Renal cortical epithelial cell (primary cell): ENCODE measurements at regions not wholly inside any gene's neighbourhood (a gene's known extent, or its start where the extent isn't known, plus 50 kb on each side); places are given as distances from the start of the nearest gene placed in this dataset.
"Not testable (repeated sequence)": the region's sequence is repeated elsewhere in the genome, so short reads cannot be mapped to it uniquely, and the experiment has no call there.

Experiments used
- DNase-seq: peaks from one replicate; pipeline ENCODE4 v3.0.0-alpha.2; 2011; ENCODE audit warnings: low read depth

DNA sequence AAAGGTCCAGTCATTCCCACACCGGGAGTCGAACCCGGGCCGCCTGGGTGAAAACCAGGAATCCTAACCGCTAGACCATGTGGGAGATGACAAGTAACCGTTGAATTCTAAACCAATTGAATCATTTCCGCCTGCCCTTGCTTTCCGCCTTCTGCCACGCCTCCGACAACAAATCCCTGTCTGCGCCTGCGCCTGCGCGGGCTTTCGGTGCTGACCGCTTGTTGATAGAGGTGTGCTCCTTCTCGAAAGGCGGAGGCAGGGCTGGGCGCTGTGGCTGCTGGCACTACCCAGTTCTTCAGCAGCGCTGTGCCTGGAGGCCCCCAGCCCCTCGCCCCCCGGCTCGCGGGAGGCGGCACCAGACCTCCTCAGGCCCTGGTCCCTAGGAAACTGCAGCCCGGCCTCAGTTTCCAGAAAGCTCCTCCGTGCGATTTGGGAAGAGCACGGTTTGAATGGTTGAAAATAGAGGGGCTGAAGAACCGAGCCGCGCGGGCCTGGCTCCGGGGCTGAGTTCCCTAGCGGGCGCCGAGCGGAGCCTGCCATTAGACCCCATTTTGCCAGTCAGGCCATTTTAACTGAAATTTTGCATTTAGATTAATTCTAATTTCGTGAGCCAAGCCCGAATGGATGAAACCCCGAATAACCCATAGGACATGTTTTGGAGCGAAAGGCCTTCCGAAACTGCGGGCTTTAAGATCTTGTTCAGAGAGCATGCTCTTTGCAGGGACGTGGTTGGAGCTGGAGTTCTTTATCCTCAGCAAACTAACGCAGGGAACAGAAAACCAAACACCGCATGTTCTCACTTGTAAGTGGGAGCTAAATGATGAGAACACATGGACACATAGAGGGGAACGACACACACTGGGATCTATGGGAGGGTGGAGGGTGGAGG, 219.3 kb upstream of the ATP10A start:
- peak; percentile 91 for DNase-seq

DNA sequence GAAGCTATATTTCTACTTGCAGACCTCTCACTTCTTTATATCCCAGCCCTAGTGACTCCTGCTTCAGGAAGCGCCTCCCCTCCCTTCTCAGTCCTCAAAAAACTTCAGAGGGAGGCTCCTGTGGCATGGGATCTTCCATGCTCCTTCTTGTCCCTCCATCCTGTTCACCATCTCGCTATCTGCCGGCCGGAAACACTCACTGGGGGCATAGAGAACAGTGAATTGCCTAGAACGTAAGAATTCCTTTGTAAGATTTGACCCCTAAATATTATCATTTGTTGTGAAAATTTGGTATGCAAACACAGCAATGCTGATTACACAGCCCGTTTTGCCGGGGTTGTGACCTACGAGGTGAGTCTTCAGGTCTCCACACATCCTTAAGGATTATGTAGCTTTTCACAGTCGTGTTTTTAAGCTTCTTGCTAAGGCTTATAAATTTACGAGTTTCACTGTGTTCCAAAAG, 218.7 kb upstream of the ATP10A start:
- DNase-seq: no peak

GRCh38 chr15:26075770-26076169, 212.6 kb upstream of the ATP10A start:
- no peak for DNase-seq

GRCh38 chr15:26073430-26074333, 210.6 kb upstream of the ATP10A start:
- DNase-seq: no peak

GRCh38 chr15:26070095-26070532, 207.0 kb upstream of the ATP10A start:
- DNase-seq: no peak

GRCh38 chr15:26069231-26069641, 206.1 kb upstream of the ATP10A start:
- no peak for DNase-seq

DNA sequence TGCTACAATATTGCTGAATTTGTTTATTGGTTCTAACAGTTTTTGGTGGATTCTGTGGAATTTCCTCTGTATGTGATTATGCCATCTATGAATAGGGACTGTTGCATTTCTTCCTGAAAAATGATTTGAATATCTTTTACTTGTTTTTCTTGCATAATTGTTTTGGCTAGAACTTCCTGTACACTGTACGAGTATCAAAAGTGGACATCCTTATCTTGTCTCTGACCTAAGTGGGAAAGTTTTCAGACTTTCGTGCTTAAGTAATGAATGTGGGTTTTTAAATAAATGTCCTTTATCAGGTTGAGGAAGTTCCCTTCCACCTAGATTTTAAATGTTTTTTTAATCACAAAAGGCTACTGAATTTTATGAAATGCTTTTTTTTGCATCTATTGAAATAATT, 203.8 kb upstream of the ATP10A start:
- no peak for DNase-seq

- DNase-seq: no peak
Measured at GRCh38 chr15:26065723-26066122, 202.6 kb upstream of the ATP10A start.

GRCh38 chr15:26061248-26061647, 198.1 kb upstream of the ATP10A start:
- no peak for DNase-seq

DNA sequence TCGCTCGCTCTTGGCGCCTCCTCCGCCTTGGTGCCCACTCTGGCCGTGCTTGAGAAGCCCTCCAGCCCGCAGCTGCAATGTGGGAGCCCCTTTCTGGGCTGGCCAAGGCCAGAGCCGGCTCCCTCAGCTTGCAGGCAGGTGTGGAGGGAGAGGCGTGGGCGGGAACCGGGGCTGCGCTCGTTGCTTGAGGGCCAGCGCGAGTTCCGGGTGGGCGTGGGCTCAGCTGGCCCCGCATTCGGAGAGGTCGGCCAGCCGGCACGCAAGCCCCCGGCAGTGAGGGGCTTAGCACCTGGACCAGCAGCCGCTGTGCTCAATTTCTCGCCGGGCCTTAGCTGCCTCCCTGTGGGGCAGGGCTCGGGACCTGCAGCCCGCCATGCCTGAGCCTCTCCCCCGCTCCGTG, 193.6 kb upstream of the ATP10A start:
- not testable (repeated sequence) for DNase-seq

DNA sequence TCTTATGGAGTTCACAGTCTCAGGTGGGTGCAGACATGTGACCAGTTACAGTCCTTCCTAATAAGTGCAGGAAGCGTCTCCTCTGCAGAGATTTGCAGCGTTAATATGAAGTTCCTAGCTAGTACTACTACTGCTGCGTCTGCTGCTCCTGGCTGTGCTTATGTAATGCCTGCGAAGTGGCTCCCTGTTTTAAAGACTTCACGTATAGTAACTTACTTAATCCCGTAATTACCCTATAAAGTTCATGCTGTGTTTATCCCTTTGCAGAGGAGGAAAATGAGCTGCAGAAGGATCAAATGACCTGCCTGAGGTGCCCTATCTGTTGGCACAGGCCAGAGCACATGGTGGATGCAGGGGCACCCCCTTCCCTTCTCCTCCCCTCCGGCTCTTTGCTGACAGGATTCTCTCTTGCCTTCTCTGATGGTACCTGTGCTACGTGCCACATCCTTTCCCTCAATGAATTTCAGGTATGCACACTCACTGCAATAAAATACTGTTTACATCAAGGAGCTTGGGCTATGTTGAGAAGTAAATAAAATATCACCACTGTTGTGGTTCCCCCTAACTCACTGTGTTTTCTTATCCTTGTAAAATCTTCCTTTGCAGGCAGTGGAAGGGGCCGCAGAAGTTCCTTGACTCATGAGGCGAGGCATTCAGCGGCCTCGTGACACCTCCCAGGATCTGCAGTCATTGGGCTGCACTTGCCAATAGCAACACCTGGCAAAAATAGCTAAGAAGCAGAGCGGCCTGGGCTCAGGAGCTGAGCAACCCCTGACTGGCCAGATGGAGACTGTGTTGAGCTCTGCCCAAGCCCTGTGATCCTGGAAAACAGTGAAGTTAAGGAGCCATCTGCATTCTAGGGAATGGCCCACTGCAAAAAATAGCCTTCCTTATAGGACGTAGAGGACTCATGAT, 188.9 kb upstream of the ATP10A start:
- no peak for DNase-seq

DNA sequence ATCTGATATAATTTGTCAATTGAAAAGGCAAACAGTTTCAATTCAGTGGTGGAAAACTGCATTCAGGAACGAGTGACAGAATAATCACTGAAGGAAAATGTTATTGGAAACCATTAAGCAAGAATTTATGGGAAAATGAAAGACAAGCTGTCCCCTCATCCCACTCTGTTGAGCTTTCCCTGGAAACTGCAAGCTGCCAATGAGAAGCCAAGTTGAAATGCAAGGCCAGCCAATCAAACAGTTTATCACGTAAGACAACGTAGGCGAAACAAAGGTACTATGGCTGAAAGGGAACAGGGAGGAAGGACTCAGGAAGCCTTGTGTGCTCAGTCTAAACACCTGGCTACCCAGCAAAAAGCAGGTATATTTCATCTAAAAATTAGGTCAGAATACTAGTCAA, 187.9 kb upstream of the ATP10A start:
- no peak for DNase-seq

GRCh38 chr15:26049900-26050657, 187.0 kb upstream of the ATP10A start:
- no peak for DNase-seq

GRCh38 chr15:26048669-26049068, 185.5 kb upstream of the ATP10A start:
- no peak for DNase-seq

GRCh38 chr15:26045516-26045915, 182.4 kb upstream of the ATP10A start:
- DNase-seq: no peak

DNA sequence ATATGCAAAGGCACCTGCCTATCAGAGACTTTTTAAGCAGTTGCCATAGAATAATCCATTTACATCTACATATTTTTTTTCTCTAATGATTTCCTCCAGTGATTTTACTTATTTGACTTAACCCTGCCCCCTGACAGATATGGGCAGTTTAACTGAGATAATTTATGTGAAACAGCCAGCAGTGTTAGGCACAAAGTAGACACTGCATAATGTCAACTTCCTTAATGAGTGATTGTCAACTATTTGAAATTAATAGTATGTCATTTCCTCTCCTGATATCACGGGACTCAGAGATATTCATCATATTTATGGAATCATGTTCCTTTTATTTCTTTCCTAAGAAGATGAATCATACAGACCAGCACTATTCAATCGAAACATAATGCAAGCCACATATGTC, 179.9 kb upstream of the ATP10A start:
- DNase-seq: no peak

GRCh38 chr15:26038693-26039092, 175.6 kb upstream of the ATP10A start:
- DNase-seq: no peak

DNA sequence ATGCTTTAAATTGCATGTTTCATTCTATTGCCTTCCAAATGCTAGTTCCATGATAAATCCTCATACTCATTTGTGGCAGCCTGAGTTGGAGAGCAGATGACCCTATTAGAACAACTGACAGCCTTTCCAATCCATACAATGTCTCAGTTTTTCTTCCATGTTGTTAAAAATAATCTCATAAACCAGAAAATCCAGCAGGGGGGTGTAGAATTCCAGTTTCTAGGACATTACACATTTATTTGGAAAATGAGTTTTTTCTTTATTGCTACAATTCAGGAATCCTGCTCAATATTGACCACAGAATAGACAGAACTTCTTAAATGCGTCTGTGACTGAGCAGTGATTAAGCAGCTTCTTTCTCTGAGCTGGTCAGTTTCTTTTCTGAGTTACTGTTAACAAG, 174.2 kb upstream of the ATP10A start:
- DNase-seq: no peak

DNA sequence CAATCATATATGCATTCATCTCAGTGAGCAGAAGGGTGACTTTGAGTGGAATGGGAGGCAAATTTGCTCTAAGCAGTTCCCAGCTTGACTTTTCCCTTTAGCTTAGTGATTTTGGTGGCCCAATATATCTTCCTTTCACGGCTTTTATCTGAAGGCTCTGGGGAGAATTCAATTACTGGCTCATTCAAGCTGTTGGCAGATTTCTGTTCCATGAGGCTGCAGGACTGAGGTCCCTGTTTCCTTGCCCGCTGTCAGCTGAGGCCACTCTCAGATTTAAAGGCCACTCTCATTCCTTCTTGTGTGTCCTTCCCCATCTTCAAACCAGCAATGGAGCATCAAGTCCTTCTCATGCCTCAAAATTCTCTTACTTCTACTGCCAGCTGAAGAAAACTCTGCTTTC, 170.4 kb upstream of the ATP10A start:
- DNase-seq: no peak

DNA sequence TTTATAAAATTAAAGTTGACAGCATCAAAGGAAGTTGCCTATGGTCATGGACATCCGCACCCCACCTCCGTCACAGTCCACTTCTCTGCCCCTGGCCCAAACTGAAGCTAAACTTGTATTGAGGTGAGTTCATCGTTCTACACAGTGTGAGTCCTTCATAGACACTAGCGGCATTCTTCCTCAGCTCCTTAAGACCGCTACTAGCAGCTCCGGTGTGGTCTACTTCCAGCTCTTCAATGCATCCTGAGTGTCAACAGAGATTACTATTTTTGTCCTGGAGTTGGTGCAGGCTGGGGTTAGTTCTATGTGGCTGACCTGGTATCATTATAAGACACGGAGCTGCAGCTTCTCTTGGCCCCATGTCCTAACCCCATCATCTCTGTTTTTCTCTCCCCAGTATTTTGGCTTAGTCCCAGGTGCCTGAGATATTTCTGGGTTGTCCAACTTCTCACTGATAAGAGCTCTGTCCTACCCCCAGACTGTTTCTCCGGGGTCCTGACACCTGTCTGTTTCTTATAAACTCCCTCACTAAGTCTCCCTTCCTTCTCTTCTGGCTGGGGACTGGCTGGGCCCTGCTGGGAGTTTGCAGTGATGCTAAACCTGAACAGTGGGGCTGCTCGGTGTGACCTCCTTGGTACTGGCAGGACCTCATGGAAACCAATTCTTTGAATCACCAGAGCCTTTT, 169.2 kb upstream of the ATP10A start:
- DNase-seq: no peak
